GM20431 (cell line): ENCODE measurements at regions not wholly inside any gene's neighbourhood (a gene's known extent, or its start where the extent isn't known, plus 50 kb on each side); places are given as distances from the start of the nearest gene placed in this dataset.
"Not testable (repeated sequence)": the region's sequence is repeated elsewhere in the genome, so short reads cannot be mapped to it uniquely, and the experiment has no call there.

ENCODE experiments used
- in situ Hi-C: fragments of 300-500 bp; cut with MseI, MboI; formaldehyde crosslinking; loops from one replicate; pipeline ENCODE4 v1.15.0; 2020; ENCODE audit warnings: low sequenced_read_pairs; ENCODE audit not compliant: unreplicated experiment

- in situ Hi-C loops, result no loop called here
Measured at GRCh38 chr17:62160816-62161215, 95.7 kb upstream of the MED13 start.

- in situ Hi-C loops, result no loop called here
Measured at GRCh38 chr17:62159994-62160393, 94.9 kb upstream of the MED13 start.

GRCh38 chr17:62156949-62157348 is 91.9 kb upstream of the MED13 start:
- in situ Hi-C loops, result no loop called here

GRCh38 chr17:62154909-62155308 is 89.8 kb upstream of the MED13 start:
- in situ Hi-C loops, result no loop called here

GRCh38 chr17:62150471-62150870 is 85.4 kb upstream of the MED13 start:
- in situ Hi-C loops, result no loop called here

GRCh38 chr17:62149961-62150360 is 84.9 kb upstream of the MED13 start:
- in situ Hi-C loops, result no loop called here

GRCh38 chr17:62147284-62147683 is 82.2 kb upstream of the MED13 start:
- in situ Hi-C loops, result no loop called here

- in situ Hi-C loops, result no loop called here
Measured at GRCh38 chr17:62140836-62141235, 75.8 kb upstream of the MED13 start.

- in situ Hi-C loops, result no loop called here
Measured at GRCh38 chr17:62140376-62140775, 75.3 kb upstream of the MED13 start.

GRCh38 chr17:62139690-62140354 is 74.7 kb upstream of the MED13 start:
- in situ Hi-C loops, result not testable (repeated sequence)

GRCh38 chr17:62139141-62139540 is 74.1 kb upstream of the MED13 start:
- in situ Hi-C loops, result no loop called here

GRCh38 chr17:62138676-62139121 is 73.6 kb upstream of the MED13 start:
- in situ Hi-C loops, result not testable (repeated sequence)

- in situ Hi-C loops, result not testable (repeated sequence)
Measured at GRCh38 chr17:62137734-62138624, 72.9 kb upstream of the MED13 start.

- in situ Hi-C loops, result not testable (repeated sequence)
Measured at GRCh38 chr17:62137013-62137733, 72.1 kb upstream of the MED13 start.

- in situ Hi-C loops, result no loop called here
Measured at GRCh38 chr17:62135742-62136141, 70.7 kb upstream of the MED13 start.

- in situ Hi-C loops, result not testable (repeated sequence)
Measured at GRCh38 chr17:62135096-62135495, 70.0 kb upstream of the MED13 start.

- in situ Hi-C loops, result no loop called here
Measured at GRCh38 chr17:62134397-62134796, 69.3 kb upstream of the MED13 start.

- in situ Hi-C loops, result not testable (repeated sequence)
Measured at GRCh38 chr17:62131271-62131670, 66.2 kb upstream of the MED13 start.

- in situ Hi-C loops, result no loop called here
Measured at GRCh38 chr17:62130739-62131138, 65.7 kb upstream of the MED13 start.

GRCh38 chr17:62126292-62126691 is 61.2 kb upstream of the MED13 start:
- in situ Hi-C loops, result no loop called here

- in situ Hi-C loops, result no loop called here
Measured at GRCh38 chr17:62125307-62125706, 60.2 kb upstream of the MED13 start.
